ENCODE measurements at regions not wholly inside any gene's neighbourhood (a gene's known extent, or its start where the extent isn't known, plus 50 kb on each side); places are given as distances from the start of the nearest gene placed in this dataset.

DNA sequence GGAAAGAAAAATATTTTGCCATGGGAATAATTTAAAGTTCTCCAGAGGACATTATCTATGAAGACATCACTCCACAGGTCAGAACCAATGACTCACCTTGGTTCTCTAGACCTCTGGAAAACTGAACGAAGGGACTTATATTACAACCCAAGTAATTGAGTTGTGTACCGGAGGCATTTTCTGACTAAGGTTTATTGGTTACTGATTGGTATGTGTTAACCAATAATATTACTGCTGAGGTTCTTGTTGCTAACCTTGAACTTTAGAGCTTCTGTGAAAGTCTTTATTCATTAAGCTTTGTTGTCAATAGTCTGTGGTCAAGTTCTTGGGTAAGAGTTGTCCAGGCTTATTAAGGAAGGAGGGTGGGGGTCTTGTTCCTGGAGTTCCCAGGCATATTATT lies 78.1 kb upstream of the MTPN start:
- Histone ChIP-seq H3K9ac (replicated peaks in 1 of 4; ENCODE audit: extremely low read depth in 1 of 4, low read depth in 3 of 4, low read length in 3 of 4) (no peak overlapping the region), H2BK120ac (replicated peaks; ENCODE audit: low read depth, low read length) (no peak overlapping the region), H3K27me3 (replicated peaks in 1 of 4; ENCODE audit: control insufficient read depth in 3 of 4, extremely low read depth in 1 of 4, insufficient read depth in 3 of 4, low read length in 3 of 4) (no peaks in the 10 kb centered on the region), H2BK5ac (ENCODE audit: low read depth, low read length) (no peak overlapping the region), H3K23ac (ENCODE audit: insufficient read length) (no peak overlapping the region), H4K91ac (replicated peaks; ENCODE audit: insufficient read length, low read length) (no peak overlapping the region), H2BK12ac (ENCODE audit: low read depth, low read length) (no peak overlapping the region), H3K27ac (ENCODE audit: low read depth, low read length) (no peak overlapping the region), H3K4me1 (replicated peaks in 1 of 4; ENCODE audit: control insufficient read depth in 3 of 4, insufficient read depth in 4 of 4, low read length in 3 of 4) (no peaks in the 10 kb centered on the region), H3K4me3 (ENCODE audit: extremely low read depth in 1 of 4, insufficient read depth in 2 of 4, low read depth in 3 of 4, low read length in 4 of 4) (no peak overlapping the region), H2AK5ac (ENCODE audit: low read depth, low read length) (no peak overlapping the region), H4K8ac (ENCODE audit: extremely low read depth, insufficient read depth, low read length) (no peak overlapping the region), H3K4me2 (ENCODE audit: insufficient read depth in 1 of 2, low read depth in 2 of 2, low read length in 2 of 2) (no peak overlapping the region), H2AFZ (ENCODE audit: low read length) (no peak overlapping the region), H3K4ac (replicated peaks; ENCODE audit: insufficient read length, low read depth, low read length) (no peak overlapping the region), H4K20me1 (replicated peaks in 1 of 2; ENCODE audit: control insufficient read depth in 1 of 2, insufficient read depth in 2 of 2, low read length in 2 of 2) (no peaks in the 10 kb centered on the region), H4K5ac (ENCODE audit: insufficient read length, low read depth, low read length) (no peak overlapping the region), H3K79me1 (ENCODE audit: low read depth, low read length) (no peaks in the 10 kb centered on the region), H2BK20ac (ENCODE audit: low read length) (no peak overlapping the region), H3K14ac (ENCODE audit: insufficient read length) (no peak overlapping the region), H3K79me2 (ENCODE audit: control insufficient read depth in 1 of 2, insufficient read depth in 2 of 2, low read length in 2 of 2) (no peaks in the 10 kb centered on the region), H3K23me2 (ENCODE audit: low read depth, low read length) (no peaks in the 10 kb centered on the region), H3K36me3 (ENCODE audit: control insufficient read depth in 2 of 4, insufficient read depth in 4 of 4, low read length in 3 of 4) (no peaks in the 10 kb centered on the region), H3K56ac (replicated peaks; ENCODE audit: insufficient read length, low read depth, low read length) (no peak overlapping the region), H2BK15ac (ENCODE audit: low read length) (no peak overlapping the region), H3K18ac (ENCODE audit: extremely low read depth, low read length) (no peak overlapping the region), H3K9me3 (ENCODE audit: insufficient read depth in 2 of 2, low read depth in 1 of 2, low read length in 1 of 2) (no peaks in the 10 kb centered on the region)
- FAIRE-seq (no peak), DNase-seq (ENCODE audit: low read depth in 1 of 2, low spot score in 2 of 2) (no peak)
- TF ChIP-seq NANOG (IDR thresholded peaks at IDR 0.05; ENCODE audit: insufficient read depth, low read depth, low read length, poor library complexity, severe bottlenecking) = no peak
- no peak for TF ChIP-seq ZNF274 (IDR thresholded peaks at IDR 0.05; ENCODE audit: borderline replicate concordance, extremely low read depth, low read length)
- TF ChIP-seq SP1 (IDR thresholded peaks at IDR 0.05; ENCODE audit: low read depth, low read length) = no peak
- no peak for TF ChIP-seq YY1 (IDR thresholded peaks at IDR 0.05; ENCODE audit: low read depth, low read length)
- no peak for TF ChIP-seq POLR2AphosphoS5 (IDR thresholded peaks at IDR 0.05; ENCODE audit: low read depth, low read length)
- no peak for TF ChIP-seq HDAC2 (IDR thresholded peaks at IDR 0.05; ENCODE audit: borderline replicate concordance in 1 of 2, low read depth in 2 of 2, low read length in 2 of 2)
- TF ChIP-seq KDM5A (IDR thresholded peaks at IDR 0.05; ENCODE audit: low read length) = no peak
- no peak for TF ChIP-seq SIX5 (IDR thresholded peaks at IDR 0.05; ENCODE audit: low read depth, low read length)
- TF ChIP-seq TEAD4 (IDR thresholded peaks at IDR 0.05; ENCODE audit: low read depth, low read length) = no peak
- ChIA-PET POLR2A (ENCODE audit: partially characterized antibody) (no interaction called here), CTCF (ENCODE audit: partially characterized antibody) (interaction anchor here (1.0 to 1.2 kb wide), 2 partner anchors 59 to 410 kb away, joined by 3 read pairs; no protein-coding TSS in a partner anchor)
- WGBS, 2 experiments (ENCODE audit: extremely low coverage in 1 of 2, insufficient coverage in 1 of 2, insufficient read length in 1 of 2, insufficient replicate concordance in 2 of 2, low coverage in 1 of 2, low lambda C conversion rate in 2 of 2, missing lambda C conversion rate in 1 of 2) = 86% methylated on average over 2 of the region's 2 CpGs; no CpG with 5 or more reads in 1 of the 2 experiments
